Fibroblast of skin of scalp (primary cell): ENCODE measurements at regions not wholly inside any gene's neighbourhood (a gene's known extent, or its start where the extent isn't known, plus 50 kb on each side); places are given as distances from the start of the nearest gene placed in this dataset.

Experiments used
- DNase-seq: peaks from one replicate; pipeline ENCODE4 v3.0.0-alpha.2; 2013

DNA sequence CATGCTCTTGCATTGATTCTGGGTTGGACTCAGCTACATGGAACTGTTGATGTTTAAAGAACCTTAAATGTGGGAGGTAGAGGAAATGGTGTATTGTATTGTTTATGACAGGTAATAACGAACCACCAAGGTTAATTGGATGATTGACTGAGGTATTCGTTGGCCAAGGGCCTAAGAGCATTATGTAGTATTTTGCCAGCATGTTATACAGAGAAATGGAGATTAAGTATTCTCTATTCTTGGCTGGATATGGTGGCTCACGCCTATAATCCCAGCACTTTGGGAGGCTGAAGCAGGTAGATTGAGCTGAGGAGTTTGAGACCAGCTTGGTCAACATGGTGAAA, 59.0 kb upstream of the CDK20 start:
- no peak for DNase-seq

- no peak for DNase-seq
Measured at GRCh38 chr9:88028338-88028737, 54.0 kb upstream of the CDK20 start.

GRCh38 chr9:88026118-88026479, 51.8 kb upstream of the CDK20 start:
- DNase-seq: no peak

- DNase-seq: no peak
Measured at GRCh38 chr9:88025411-88026117, 51.2 kb upstream of the CDK20 start.

DNA sequence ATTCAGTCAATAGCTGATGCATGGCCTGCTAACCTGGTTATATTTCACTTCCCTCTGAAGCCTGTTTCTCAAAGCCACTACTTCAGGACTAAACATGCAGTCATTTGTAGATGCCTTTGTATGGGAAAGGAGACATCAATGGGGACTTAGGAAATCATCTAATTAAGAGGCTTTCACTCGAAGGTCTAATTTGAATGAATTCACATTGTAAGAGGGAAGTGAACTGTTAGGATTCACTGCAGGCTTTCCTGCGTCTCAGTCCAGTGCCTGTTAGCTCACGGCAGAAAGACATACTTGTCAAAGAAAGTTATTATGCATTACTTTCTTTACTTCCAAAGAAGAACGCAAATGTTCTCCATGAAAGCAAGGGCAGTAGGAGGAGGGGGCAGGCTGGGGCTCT, 50.6 kb upstream of the CDK20 start:
- no peak for DNase-seq
